ENCODE measurements at regions not wholly inside any gene's neighbourhood (a gene's known extent, or its start where the extent isn't known, plus 50 kb on each side); places are given as distances from the start of the nearest gene placed in this dataset.

DNA sequence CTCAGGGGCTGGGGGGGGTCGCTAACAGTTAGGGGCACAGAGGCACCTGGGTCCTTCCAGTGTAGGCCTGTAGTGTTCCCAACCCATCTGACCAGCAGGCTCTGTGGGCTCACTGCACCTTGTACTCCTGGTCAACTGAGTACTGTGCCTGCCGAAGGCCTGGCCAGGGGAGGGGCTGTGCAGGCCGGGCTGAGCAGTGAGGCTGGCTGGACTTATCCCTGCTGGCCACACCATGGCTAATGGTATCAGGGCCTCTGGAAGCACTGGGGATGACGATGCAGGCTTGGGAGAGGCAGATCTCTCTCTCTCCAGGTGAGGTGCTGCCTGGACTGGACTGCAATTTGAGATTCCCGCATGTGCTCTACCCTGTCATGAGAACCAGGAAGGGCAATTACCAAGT, 58.9 kb upstream of the SDK2 start:
- peaks cover 0 to 6% (median 0%) of the 10 kb centered on the region in 11 donors for H3K9me3 Mint-ChIP-seq

DNA sequence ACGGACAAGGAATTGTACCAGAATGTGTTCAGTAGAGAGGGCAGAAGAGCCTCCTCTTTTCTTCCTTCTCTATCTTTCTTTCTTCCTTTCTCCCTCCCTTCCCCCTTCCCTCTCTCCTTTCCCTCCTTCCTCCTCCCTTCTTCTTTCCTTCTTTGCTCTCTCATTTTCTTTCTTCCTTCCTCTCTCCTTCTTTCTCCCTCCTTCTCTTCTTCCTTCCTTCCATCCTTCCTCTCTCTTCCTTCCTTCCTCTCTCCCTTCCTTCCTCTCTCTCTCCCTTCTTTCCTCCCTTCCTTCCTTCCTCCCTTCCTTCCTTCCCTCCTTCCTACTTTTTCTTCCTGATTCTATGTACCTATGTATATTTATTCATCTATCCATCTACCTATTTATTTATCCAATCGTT, 59.7 kb upstream of the SDK2 start:
- H3K36me3 ChIP-seq (ENCODE audit: control insufficient read depth in 2 of 3, insufficient read depth in 3 of 3, low read length in 3 of 3): no peaks in the 10 kb centered on the region
- Mint-ChIP-seq H3K27ac (no peak overlapping the region), H3K27me3 (peaks cover 0 to 20% (median 5%) of the 10 kb centered on the region in 5 donors), H3K4me3 (no peak overlapping the region), H3K4me1 (peaks cover 0 to 5% (median 0%) of the 10 kb centered on the region in 7 donors), H3K9me3 (peaks cover 0 to 6% (median 1%) of the 10 kb centered on the region in 11 donors), H3K36me3 (peaks cover 0 to 6% (median 0%) of the 10 kb centered on the region in 5 donors)
- no peaks in the 10 kb centered on the region for H3K4me1 ChIP-seq (ENCODE audit: control insufficient read depth in 2 of 2, insufficient read depth in 2 of 2, low read length in 2 of 2)
- no peak overlapping the region for H3K27ac ChIP-seq (ENCODE audit: low read depth, low read length)
- intact Hi-C loops (cut with micrococcal nuclease): no loop called here
- H3K4me3 ChIP-seq (ENCODE audit: low read length): no peak overlapping the region
- POLR2A ChIA-PET: no interaction called here
- no peaks in the 10 kb centered on the region for H3K9me3 ChIP-seq (ENCODE audit: control insufficient read depth in 2 of 3, low read length in 3 of 3)
- ATAC-seq (no peak), DNase-seq (no peak)
- no peaks in the 10 kb centered on the region for H3K27me3 ChIP-seq (ENCODE audit: control insufficient read depth in 2 of 2, insufficient read depth in 2 of 2, low read length in 2 of 2)
- CTCF ChIA-PET: no interaction called here

More for the DNA sequence above, 58.9 kb upstream of the SDK2 start:
- no peaks in the 10 kb centered on the region for H3K9me3 ChIP-seq (ENCODE audit: control insufficient read depth in 2 of 3, low read length in 3 of 3)
- POLR2A ChIA-PET: no interaction called here
- no peaks in the 10 kb centered on the region for H3K36me3 ChIP-seq (ENCODE audit: control insufficient read depth in 2 of 3, insufficient read depth in 3 of 3, low read length in 3 of 3)
- Mint-ChIP-seq H3K36me3 (peaks cover 0 to 6% (median 0%) of the 10 kb centered on the region in 5 donors), H3K27ac (no peak overlapping the region), H3K4me1 (peaks cover 0 to 5% (median 0%) of the 10 kb centered on the region in 7 donors), H3K27me3 (peaks cover 0 to 15% (median 5%) of the 10 kb centered on the region in 5 donors), H3K4me3 (no peak overlapping the region)
- CTCF ChIA-PET: no interaction called here
- no peaks in the 10 kb centered on the region for H3K27me3 ChIP-seq (ENCODE audit: control insufficient read depth in 2 of 2, insufficient read depth in 2 of 2, low read length in 2 of 2)
- no peak for DNase-seq
- H3K27ac ChIP-seq (ENCODE audit: low read depth, low read length): no peak overlapping the region
- H3K4me3 ChIP-seq (ENCODE audit: low read length): no peak overlapping the region
- no peak for ATAC-seq
- intact Hi-C loops (cut with micrococcal nuclease): no loop called here
- no peaks in the 10 kb centered on the region for H3K4me1 ChIP-seq (ENCODE audit: control insufficient read depth in 2 of 2, insufficient read depth in 2 of 2, low read length in 2 of 2)

DNA sequence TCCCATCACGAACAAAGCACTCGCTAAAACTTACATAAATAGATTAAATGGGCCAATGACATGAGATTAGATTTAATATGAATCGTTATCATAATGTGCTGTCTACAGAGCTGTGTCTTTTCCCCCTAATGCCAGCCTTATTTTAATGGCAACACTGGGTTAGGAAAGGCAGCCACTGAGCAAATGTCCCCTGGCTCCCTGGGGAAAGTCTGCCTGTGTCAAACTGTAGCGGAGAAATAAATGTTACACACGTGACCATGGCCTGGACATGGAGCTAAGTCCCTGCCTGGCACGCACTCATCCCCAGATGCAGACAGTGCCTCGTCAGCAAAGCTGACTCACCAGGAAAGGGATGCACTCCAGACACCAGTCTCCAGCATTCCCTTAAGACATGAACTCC, 61.3 kb upstream of the SDK2 start:
- H3K9me3 Mint-ChIP-seq: peaks cover 0 to 6% (median 1%) of the 10 kb centered on the region in 11 donors
- peaks cover 0 to 28% (median 5%) of the 10 kb centered on the region in 5 donors for H3K27me3 Mint-ChIP-seq
- H3K36me3 Mint-ChIP-seq: peaks cover 0 to 6% (median 0%) of the 10 kb centered on the region in 5 donors
- intact Hi-C loops (cut with micrococcal nuclease): no loop called here
- H3K27ac ChIP-seq (ENCODE audit: low read depth, low read length): no peak overlapping the region
- POLR2A ChIA-PET: interaction anchor here (1.0 kb wide), 1 partner anchor 15 kb away, joined by 3 read pairs; no protein-coding TSS in a partner anchor
- no peak overlapping the region for H3K27ac Mint-ChIP-seq
- no peaks in the 10 kb centered on the region for H3K9me3 ChIP-seq (ENCODE audit: control insufficient read depth in 2 of 3, low read length in 3 of 3)
- no peaks in the 10 kb centered on the region for H3K36me3 ChIP-seq (ENCODE audit: control insufficient read depth in 2 of 3, insufficient read depth in 3 of 3, low read length in 3 of 3)
- peaks cover 0 to 8% of the 10 kb centered on the region in 2 donors for H3K4me1 ChIP-seq (ENCODE audit: control insufficient read depth in 2 of 2, insufficient read depth in 2 of 2, low read length in 2 of 2)
- CTCF ChIA-PET: no interaction called here
- H3K4me3 Mint-ChIP-seq: no peak overlapping the region
- no peak for ATAC-seq
- DNase-seq: no peak
- H3K4me1 Mint-ChIP-seq: peaks cover 7 to 13% (median 12%) of the 10 kb centered on the region in 7 donors
- no peak overlapping the region for H3K4me3 ChIP-seq (ENCODE audit: low read length)
- no peaks in the 10 kb centered on the region for H3K27me3 ChIP-seq (ENCODE audit: control insufficient read depth in 2 of 2, insufficient read depth in 2 of 2, low read length in 2 of 2)

DNA sequence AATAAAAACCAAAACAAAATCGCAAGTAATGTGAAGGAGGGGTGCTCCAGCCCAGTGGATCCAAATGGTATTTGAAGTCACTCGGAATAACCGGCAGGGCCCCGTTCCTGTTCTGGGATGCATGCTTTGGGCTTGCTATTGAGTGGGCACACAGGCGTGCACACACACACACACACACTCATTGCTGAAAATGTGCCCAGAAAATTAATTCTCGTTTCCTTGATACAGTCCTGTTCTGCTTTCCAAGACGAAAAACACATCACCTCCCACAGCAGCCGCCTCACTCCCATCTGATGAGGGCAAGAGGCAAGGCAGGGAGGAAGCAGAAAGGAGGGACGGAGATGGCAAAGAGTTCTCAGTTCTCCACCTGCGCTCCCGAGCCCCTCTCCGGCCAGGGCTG, 62.2 kb upstream of the SDK2 start:
- peaks cover 0 to 6% (median 0%) of the 10 kb centered on the region in 5 donors for H3K36me3 Mint-ChIP-seq

DNA sequence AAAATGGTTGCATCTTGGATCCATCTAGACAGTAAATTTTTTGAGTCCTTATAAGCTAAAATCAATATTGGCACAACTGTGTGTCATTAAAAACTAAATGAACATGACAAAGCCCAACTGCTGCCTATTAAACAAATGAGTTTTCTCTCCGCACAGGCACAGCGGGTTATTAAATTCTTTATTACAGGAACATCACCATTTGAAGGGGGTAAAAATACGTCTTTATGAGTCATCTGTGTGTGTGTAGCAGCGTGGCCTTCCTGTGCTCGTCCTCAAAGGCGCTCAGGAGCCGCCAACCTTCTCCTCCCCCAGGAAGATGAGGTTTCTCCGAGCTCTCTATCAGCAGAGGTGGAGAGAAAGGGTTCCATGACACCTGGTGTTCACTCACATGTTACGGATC, 62.6 kb upstream of the SDK2 start:
- ATAC-seq (no peak), DNase-seq (no peak)
- H3K4me1 ChIP-seq (ENCODE audit: control insufficient read depth in 2 of 2, insufficient read depth in 2 of 2, low read length in 2 of 2): peaks cover 0 to 11% of the 10 kb centered on the region in 2 donors
- ChIA-PET CTCF (interaction anchor here (0.7 to 2.0 kb wide), 2 partner anchors 15 to 64 kb away, joined by 3 to 4 read pairs; no protein-coding TSS in a partner anchor), POLR2A (interaction anchor here (2.4 kb wide), 1 partner anchor 11 kb away, joined by 5 read pairs; no protein-coding TSS in a partner anchor)
- no peaks in the 10 kb centered on the region for H3K9me3 ChIP-seq (ENCODE audit: control insufficient read depth in 2 of 3, low read length in 3 of 3)
- Mint-ChIP-seq H3K4me3 (no peak overlapping the region), H3K27ac (no peak overlapping the region), H3K36me3 (peaks cover 0 to 6% (median 0%) of the 10 kb centered on the region in 5 donors), H3K4me1 (peaks cover 11 to 18% (median 17%) of the 10 kb centered on the region in 7 donors), H3K27me3 (peaks cover 0 to 26% (median 5%) of the 10 kb centered on the region in 5 donors), H3K9me3 (peaks cover 0 to 6% (median 1%) of the 10 kb centered on the region in 11 donors)
- H3K4me3 ChIP-seq (ENCODE audit: low read length): no peak overlapping the region
- H3K27ac ChIP-seq (ENCODE audit: low read depth, low read length): no peak overlapping the region
- no peaks in the 10 kb centered on the region for H3K27me3 ChIP-seq (ENCODE audit: control insufficient read depth in 2 of 2, insufficient read depth in 2 of 2, low read length in 2 of 2)
- no peaks in the 10 kb centered on the region for H3K36me3 ChIP-seq (ENCODE audit: control insufficient read depth in 2 of 3, insufficient read depth in 3 of 3, low read length in 3 of 3)
- intact Hi-C loops (cut with micrococcal nuclease): no loop called here

More for the DNA sequence above, 62.2 kb upstream of the SDK2 start:
- POLR2A ChIA-PET: no interaction called here
- no peak for ATAC-seq
- peaks cover 0 to 28% (median 5%) of the 10 kb centered on the region in 5 donors for H3K27me3 Mint-ChIP-seq
- Histone ChIP-seq H3K27me3 (ENCODE audit: control insufficient read depth in 2 of 2, insufficient read depth in 2 of 2, low read length in 2 of 2) (no peaks in the 10 kb centered on the region), H3K36me3 (ENCODE audit: control insufficient read depth in 2 of 3, insufficient read depth in 3 of 3, low read length in 3 of 3) (no peaks in the 10 kb centered on the region), H3K9me3 (ENCODE audit: control insufficient read depth in 2 of 3, low read length in 3 of 3) (no peaks in the 10 kb centered on the region), H3K4me3 (ENCODE audit: low read length) (no peak overlapping the region), H3K27ac (ENCODE audit: low read depth, low read length) (no peak overlapping the region), H3K4me1 (ENCODE audit: control insufficient read depth in 2 of 2, insufficient read depth in 2 of 2, low read length in 2 of 2) (peaks cover 0 to 11% of the 10 kb centered on the region in 2 donors)
- CTCF ChIA-PET: no interaction called here
- DNase-seq: no peak
- intact Hi-C loops (cut with micrococcal nuclease): no loop called here
- no peak overlapping the region for H3K4me3 Mint-ChIP-seq
- H3K4me1 Mint-ChIP-seq: peaks cover 11 to 18% (median 17%) of the 10 kb centered on the region in 7 donors
- H3K27ac Mint-ChIP-seq: no peak overlapping the region
- peaks cover 0 to 6% (median 1%) of the 10 kb centered on the region in 11 donors for H3K9me3 Mint-ChIP-seq

DNA sequence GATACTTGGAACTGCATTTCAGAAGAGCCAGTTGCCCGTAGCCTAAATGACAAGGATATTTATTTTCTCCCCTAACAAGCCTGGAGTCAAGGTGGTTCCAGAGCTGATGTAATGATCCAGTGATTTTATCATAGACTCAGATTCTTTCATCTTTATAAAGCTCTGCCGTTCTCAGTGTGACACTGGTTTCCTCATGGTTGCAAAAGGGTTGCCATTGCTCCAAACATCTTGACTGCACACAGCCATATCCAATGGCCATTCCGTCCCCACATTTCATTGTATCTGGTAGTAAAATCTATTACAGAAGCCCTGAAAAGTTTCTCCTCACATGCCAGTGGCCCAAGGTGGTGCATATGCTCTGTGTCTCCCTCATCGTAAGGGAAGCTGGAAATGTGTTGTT, 63.1 kb upstream of the SDK2 start:
- DNase-seq: no peak
- intact Hi-C loops (cut with micrococcal nuclease): no loop called here
- ChIA-PET CTCF (interaction anchor here (0.7 to 2.0 kb wide), 3 partner anchors 10 to 65 kb away, joined by 3 to 4 read pairs (median 4); no protein-coding TSS in a partner anchor), POLR2A (interaction anchor here (2.4 kb wide), 1 partner anchor 10 kb away, joined by 5 read pairs; no protein-coding TSS in a partner anchor)
- Histone ChIP-seq H3K27ac (ENCODE audit: low read depth, low read length) (no peak overlapping the region), H3K4me1 (ENCODE audit: control insufficient read depth in 2 of 2, insufficient read depth in 2 of 2, low read length in 2 of 2) (peaks cover 0 to 11% of the 10 kb centered on the region in 2 donors), H3K36me3 (ENCODE audit: control insufficient read depth in 2 of 3, insufficient read depth in 3 of 3, low read length in 3 of 3) (no peaks in the 10 kb centered on the region), H3K27me3 (ENCODE audit: control insufficient read depth in 2 of 2, insufficient read depth in 2 of 2, low read length in 2 of 2) (no peaks in the 10 kb centered on the region), H3K4me3 (ENCODE audit: low read length) (no peak overlapping the region), H3K9me3 (ENCODE audit: control insufficient read depth in 2 of 3, low read length in 3 of 3) (no peaks in the 10 kb centered on the region)
- Mint-ChIP-seq H3K27ac (peak overlapping the region in 1 of 9 donors; percentile 4), H3K4me3 (no peak overlapping the region), H3K9me3 (peaks cover 0 to 6% (median 1%) of the 10 kb centered on the region in 11 donors), H3K36me3 (peaks cover 0 to 6% (median 0%) of the 10 kb centered on the region in 5 donors), H3K4me1 (peaks cover 11 to 19% (median 17%) of the 10 kb centered on the region in 7 donors), H3K27me3 (peaks cover 0 to 22% (median 5%) of the 10 kb centered on the region in 5 donors)
- no peak for ATAC-seq
